ENCODE measurements at regions not wholly inside any gene's neighbourhood (a gene's known extent, or its start where the extent isn't known, plus 50 kb on each side); places are given as distances from the start of the nearest gene placed in this dataset.

DNA sequence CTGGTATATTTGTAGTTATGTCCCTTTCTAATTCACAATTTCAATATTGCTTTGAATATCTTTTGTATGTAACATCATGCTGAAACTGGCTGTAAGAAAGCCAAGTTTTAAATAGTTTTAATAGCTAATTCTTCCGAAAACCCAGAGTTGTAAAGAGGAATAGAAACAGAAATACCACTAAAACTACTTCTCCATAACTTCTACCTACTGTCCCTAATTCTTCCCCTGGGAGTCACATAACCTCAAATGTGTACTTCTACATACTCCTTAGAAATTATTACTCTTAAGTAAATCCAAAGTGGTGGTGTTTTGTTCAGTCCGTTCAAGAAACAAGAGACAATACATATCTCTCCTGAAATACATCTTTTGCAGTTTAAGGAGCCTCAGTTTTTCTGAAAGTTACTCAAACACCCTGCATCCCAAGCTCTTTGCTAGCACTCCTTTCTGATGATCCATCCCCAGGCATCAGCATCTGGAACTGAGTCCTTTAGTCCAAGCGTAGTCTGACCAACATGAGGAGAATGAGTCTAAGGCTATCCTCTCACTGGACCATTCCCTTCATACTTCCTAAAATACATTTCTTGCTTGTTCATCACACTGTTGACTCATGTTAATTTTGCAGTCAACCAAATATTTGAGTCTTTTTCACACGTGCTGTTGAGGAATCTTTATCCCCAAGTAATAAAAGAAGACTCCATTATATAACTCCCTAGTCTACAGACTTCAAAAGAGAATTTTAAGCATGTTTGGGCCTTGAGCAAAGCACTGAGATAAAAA, 214.3 kb upstream of the NUDT4 start:
- no peaks in the 10 kb centered on the region for H3K4me1 ChIP-seq (ENCODE audit: insufficient read depth)
- TF ChIP-seq POLR2A (IDR thresholded peaks at IDR 0.05) (no peak), EP300 (IDR thresholded peaks at IDR 0.05) (no peak)
- TF ChIP-seq, protein P1, sequence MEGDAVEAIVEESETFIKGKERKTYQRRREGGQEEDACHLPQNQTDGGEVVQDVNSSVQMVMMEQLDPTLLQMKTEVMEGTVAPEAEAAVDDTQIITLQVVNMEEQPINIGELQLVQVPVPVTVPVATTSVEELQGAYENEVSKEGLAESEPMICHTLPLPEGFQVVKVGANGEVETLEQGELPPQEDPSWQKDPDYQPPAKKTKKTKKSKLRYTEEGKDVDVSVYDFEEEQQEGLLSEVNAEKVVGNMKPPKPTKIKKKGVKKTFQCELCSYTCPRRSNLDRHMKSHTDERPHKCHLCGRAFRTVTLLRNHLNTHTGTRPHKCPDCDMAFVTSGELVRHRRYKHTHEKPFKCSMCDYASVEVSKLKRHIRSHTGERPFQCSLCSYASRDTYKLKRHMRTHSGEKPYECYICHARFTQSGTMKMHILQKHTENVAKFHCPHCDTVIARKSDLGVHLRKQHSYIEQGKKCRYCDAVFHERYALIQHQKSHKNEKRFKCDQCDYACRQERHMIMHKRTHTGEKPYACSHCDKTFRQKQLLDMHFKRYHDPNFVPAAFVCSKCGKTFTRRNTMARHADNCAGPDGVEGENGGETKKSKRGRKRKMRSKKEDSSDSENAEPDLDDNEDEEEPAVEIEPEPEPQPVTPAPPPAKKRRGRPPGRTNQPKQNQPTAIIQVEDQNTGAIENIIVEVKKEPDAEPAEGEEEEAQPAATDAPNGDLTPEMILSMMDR (IDR thresholded peaks at IDR 0.05) = no peak
- H3K4me3 ChIP-seq = no peak overlapping the region
- H3K27me3 ChIP-seq = no peaks in the 10 kb centered on the region
- 47 to 59% (median 59%) methylated on average over 4 of the region's 4 CpGs for WGBS, 3 donors
- intact Hi-C loops (cut with DNase I) = no loop called here
- H3K36me3 ChIP-seq = no peaks in the 10 kb centered on the region
- H3K9me3 ChIP-seq = no peaks in the 10 kb centered on the region
- no peak for DNase-seq
- no peak overlapping the region for H3K27ac ChIP-seq

DNA sequence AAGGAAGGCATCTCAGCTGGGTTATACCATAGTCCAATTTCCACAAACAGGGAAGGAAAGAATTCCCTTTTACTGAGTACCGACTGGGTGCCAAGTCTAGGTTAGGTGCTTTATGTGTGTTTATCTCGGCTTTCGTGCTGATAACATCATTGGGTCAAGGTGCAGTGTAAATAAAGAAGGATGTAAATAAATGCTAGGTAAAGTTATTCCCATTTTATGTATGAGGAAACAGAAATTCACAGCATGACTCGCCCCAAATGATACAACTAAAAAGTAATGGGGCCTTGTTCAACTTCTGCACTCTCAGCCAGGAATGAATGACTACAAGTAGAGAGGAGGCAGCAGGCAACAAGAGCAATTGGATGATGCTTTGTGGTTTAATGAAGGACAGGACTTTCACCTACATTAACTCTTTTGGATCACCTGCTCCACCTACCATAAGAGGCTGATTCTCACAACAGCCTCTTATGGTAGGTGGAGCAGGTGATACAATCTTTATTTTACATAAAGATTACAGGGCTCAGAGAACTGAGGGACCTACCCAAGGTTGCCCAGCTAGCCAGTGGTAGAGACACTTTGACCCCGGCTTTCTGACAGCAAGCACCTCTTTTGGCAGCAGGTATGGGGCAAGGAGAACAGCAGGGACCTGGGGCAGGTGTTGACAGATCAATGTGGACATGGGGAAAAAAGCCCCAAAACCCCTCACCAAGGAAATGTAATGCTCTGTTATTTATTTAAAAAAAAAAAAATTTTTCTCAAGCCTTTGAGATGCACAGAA, 213.4 kb upstream of the NUDT4 start:
- no peaks in the 10 kb centered on the region for H3K27me3 ChIP-seq
- no peak for DNase-seq
- no peaks in the 10 kb centered on the region for H3K9me3 ChIP-seq
- H3K36me3 ChIP-seq = no peaks in the 10 kb centered on the region
- peaks cover 1% of the 10 kb centered on the region for H3K4me1 ChIP-seq (ENCODE audit: insufficient read depth)
- H3K27ac ChIP-seq = no peak overlapping the region
- TF ChIP-seq, protein P1 (IDR thresholded peaks at IDR 0.05) = no peak
- TF ChIP-seq EP300 (IDR thresholded peaks at IDR 0.05) (no peak), POLR2A (IDR thresholded peaks at IDR 0.05) (no peak)
- H3K4me3 ChIP-seq = no peak overlapping the region
- intact Hi-C loops (cut with DNase I) = no loop called here
- WGBS, 3 donors = 68 to 83% (median 80%) methylated on average over 5 of the region's 5 CpGs

DNA sequence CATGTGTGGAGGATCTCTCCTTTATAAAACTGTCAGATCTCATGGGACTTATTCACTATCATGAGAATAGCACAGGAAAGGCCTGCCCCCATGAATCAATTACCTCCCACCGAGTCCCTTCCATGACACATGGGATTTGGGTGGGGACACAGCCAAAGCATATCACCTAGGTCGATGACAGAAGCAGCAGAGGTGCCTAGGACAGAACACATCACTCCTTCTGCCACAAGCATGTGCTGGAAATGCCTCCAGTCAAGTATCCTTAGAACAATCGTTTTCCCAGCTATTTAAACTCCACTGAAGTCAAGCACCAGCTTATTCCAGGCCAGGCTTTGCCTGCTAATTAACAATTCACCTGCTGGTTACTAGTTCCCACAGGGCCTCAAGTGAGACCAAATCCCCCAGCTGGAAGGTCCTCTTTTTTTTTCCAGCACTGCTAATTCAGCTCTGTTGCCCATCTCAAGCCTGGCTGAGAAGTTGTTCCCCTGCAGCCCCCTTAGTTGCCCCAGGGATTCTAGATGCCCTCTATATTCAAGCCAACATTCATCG, 212.3 kb upstream of the NUDT4 start:
- 74 to 79% (median 78%) methylated on average over 4 of the region's 4 CpGs for WGBS, 3 donors
- no peaks in the 10 kb centered on the region for H3K9me3 ChIP-seq
- peaks cover 1% of the 10 kb centered on the region for H3K4me1 ChIP-seq (ENCODE audit: insufficient read depth)
- no peak overlapping the region for H3K27ac ChIP-seq
- H3K36me3 ChIP-seq = no peaks in the 10 kb centered on the region
- H3K4me3 ChIP-seq = no peak overlapping the region
- intact Hi-C loops (cut with DNase I) = no loop called here
- DNase-seq = no peak
- no peaks in the 10 kb centered on the region for H3K27me3 ChIP-seq
- TF ChIP-seq, protein P1 (IDR thresholded peaks at IDR 0.05) = no peak
- TF ChIP-seq EP300 (IDR thresholded peaks at IDR 0.05) (no peak), POLR2A (IDR thresholded peaks at IDR 0.05) (no peak)

DNA sequence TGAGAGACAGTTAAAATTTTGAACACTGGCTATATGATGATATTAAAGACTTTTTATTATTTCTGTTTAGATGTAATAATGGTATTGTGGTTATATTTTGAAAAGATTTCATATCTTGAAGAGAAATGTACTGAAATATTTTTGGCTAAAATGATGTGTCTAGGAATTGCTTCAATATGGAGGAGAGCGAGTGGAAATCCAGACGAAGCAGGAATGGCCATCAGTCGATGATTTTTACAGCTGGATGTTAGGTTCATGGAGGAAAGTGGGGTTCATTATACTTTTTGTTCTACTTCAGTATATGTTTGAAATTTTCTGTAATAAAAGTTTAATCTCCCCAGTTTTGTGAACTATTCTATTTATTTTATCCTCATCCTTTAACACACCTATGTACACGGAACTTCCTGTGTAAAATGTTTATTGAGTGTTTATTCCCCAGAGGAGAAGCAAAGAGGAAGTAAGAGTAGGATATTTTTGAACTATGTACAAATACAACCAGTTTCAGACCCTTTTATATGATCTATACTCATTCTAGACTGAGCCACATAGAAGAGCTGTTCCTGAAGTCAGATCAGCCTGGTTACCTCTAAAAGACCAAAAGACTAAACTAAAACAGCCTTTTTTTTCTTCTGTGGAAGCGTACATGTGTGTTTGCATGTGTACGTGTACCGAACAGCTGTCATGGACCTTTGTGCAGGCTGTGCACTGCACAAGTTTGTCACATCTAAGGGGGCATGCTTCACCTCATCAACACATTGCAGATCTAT, 211.0 kb upstream of the NUDT4 start:
- peaks cover 1% of the 10 kb centered on the region for H3K4me1 ChIP-seq (ENCODE audit: insufficient read depth)
- no peak for TF ChIP-seq POLR2A (IDR thresholded peaks at IDR 0.05)
- TF ChIP-seq, protein P1 (IDR thresholded peaks at IDR 0.05) = no peak
- no peak for TF ChIP-seq EP300 (IDR thresholded peaks at IDR 0.05)
- H3K9me3 ChIP-seq = no peaks in the 10 kb centered on the region

More for the DNA sequence above, 211.0 kb upstream of the NUDT4 start:
- H3K4me3 ChIP-seq = no peak overlapping the region
- no peak overlapping the region for H3K27ac ChIP-seq
- intact Hi-C loops (cut with DNase I) = no loop called here
- no peak for DNase-seq
- 93 to 95% (median 95%) methylated on average over 7 of the region's 7 CpGs for WGBS, 3 donors
- no peaks in the 10 kb centered on the region for H3K27me3 ChIP-seq
- H3K36me3 ChIP-seq = no peaks in the 10 kb centered on the region

Data from ovary (tissue), 7 donors.